ENCODE measurements at regions not wholly inside any gene's neighbourhood (a gene's known extent, or its start where the extent isn't known, plus 50 kb on each side); places are given as distances from the start of the nearest gene placed in this dataset.

- Histone ChIP-seq H3K36me3 (ENCODE audit: control insufficient read depth, insufficient read depth, low read length) (no peaks in the 10 kb centered on the region), H3K27me3 (ENCODE audit: control insufficient read depth, insufficient read depth, low read length) (no peaks in the 10 kb centered on the region), H3K4me3 (ENCODE audit: low read depth, low read length) (no peak overlapping the region)
- DNase-seq (ENCODE audit: low read depth) (no peak), FAIRE-seq (no peak)
- TF ChIP-seq CTCF (IDR thresholded peaks at IDR 0.05; ENCODE audit: insufficient read depth, low read length, severe bottlenecking), result no peak
These were observed 164.5 kb downstream of the EBLN2 start for GRCh38 chr3:73225991-73226390.

- TF ChIP-seq CTCF (IDR thresholded peaks at IDR 0.05; ENCODE audit: insufficient read depth, low read length, severe bottlenecking), result no peak
- no peak for DNase-seq (ENCODE audit: low read depth)
- H3K36me3 ChIP-seq (ENCODE audit: control insufficient read depth, insufficient read depth, low read length), result no peaks in the 10 kb centered on the region
- no peak overlapping the region for H3K4me3 ChIP-seq (ENCODE audit: low read depth, low read length)
- no peaks in the 10 kb centered on the region for H3K27me3 ChIP-seq (ENCODE audit: control insufficient read depth, insufficient read depth, low read length)
- FAIRE-seq, result no peak
These were observed 166.5 kb downstream of the EBLN2 start for GRCh38 chr3:73228000-73228399.

- Histone ChIP-seq H3K36me3 (ENCODE audit: control insufficient read depth, insufficient read depth, low read length) (no peaks in the 10 kb centered on the region), H3K4me3 (ENCODE audit: low read depth, low read length) (no peak overlapping the region), H3K27me3 (ENCODE audit: control insufficient read depth, insufficient read depth, low read length) (no peaks in the 10 kb centered on the region)
- peak; percentile 62 for FAIRE-seq
- TF ChIP-seq CTCF (IDR thresholded peaks at IDR 0.05; ENCODE audit: insufficient read depth, low read length, severe bottlenecking), result no peak
- peak; percentile 87 for DNase-seq (ENCODE audit: low read depth)
These were observed 167.0 kb downstream of the EBLN2 start for GRCh38 chr3:73228437-73228836.

GRCh38 chr3:73228959-73229358 is 167.5 kb downstream of the EBLN2 start:
- no peak for TF ChIP-seq CTCF (IDR thresholded peaks at IDR 0.05; ENCODE audit: insufficient read depth, low read length, severe bottlenecking)
- no peak for FAIRE-seq

GRCh38 chr3:73234354-73235014 is 173.0 kb downstream of the EBLN2 start:
- TF ChIP-seq CTCF (IDR thresholded peaks at IDR 0.05; ENCODE audit: insufficient read depth, low read length, severe bottlenecking), result no peak
- Histone ChIP-seq H3K4me3 (ENCODE audit: low read depth, low read length) (no peak overlapping the region), H3K27me3 (ENCODE audit: control insufficient read depth, insufficient read depth, low read length) (no peaks in the 10 kb centered on the region), H3K36me3 (ENCODE audit: control insufficient read depth, insufficient read depth, low read length) (no peaks in the 10 kb centered on the region)
- no peak for DNase-seq (ENCODE audit: low read depth)
- FAIRE-seq, result no peak

More at GRCh38 chr3:73228959-73229358, 167.5 kb downstream of the EBLN2 start:
- Histone ChIP-seq H3K27me3 (ENCODE audit: control insufficient read depth, insufficient read depth, low read length) (no peaks in the 10 kb centered on the region), H3K4me3 (ENCODE audit: low read depth, low read length) (no peak overlapping the region), H3K36me3 (ENCODE audit: control insufficient read depth, insufficient read depth, low read length) (no peaks in the 10 kb centered on the region)
- DNase-seq (ENCODE audit: low read depth), result peak; percentile 55

- Histone ChIP-seq H3K36me3 (ENCODE audit: control insufficient read depth, insufficient read depth, low read length) (no peaks in the 10 kb centered on the region), H3K4me3 (ENCODE audit: low read depth, low read length) (no peak overlapping the region), H3K27me3 (ENCODE audit: control insufficient read depth, insufficient read depth, low read length) (no peaks in the 10 kb centered on the region)
- no peak for DNase-seq (ENCODE audit: low read depth)
- no peak for FAIRE-seq
- TF ChIP-seq CTCF (IDR thresholded peaks at IDR 0.05; ENCODE audit: insufficient read depth, low read length, severe bottlenecking), result no peak
These were observed 174.3 kb downstream of the EBLN2 start for GRCh38 chr3:73235768-73236167.

All from bronchial epithelial cell (primary cell).